ENCODE measurements at regions not wholly inside any gene's neighbourhood (a gene's known extent, or its start where the extent isn't known, plus 50 kb on each side); places are given as distances from the start of the nearest gene placed in this dataset.

DNA sequence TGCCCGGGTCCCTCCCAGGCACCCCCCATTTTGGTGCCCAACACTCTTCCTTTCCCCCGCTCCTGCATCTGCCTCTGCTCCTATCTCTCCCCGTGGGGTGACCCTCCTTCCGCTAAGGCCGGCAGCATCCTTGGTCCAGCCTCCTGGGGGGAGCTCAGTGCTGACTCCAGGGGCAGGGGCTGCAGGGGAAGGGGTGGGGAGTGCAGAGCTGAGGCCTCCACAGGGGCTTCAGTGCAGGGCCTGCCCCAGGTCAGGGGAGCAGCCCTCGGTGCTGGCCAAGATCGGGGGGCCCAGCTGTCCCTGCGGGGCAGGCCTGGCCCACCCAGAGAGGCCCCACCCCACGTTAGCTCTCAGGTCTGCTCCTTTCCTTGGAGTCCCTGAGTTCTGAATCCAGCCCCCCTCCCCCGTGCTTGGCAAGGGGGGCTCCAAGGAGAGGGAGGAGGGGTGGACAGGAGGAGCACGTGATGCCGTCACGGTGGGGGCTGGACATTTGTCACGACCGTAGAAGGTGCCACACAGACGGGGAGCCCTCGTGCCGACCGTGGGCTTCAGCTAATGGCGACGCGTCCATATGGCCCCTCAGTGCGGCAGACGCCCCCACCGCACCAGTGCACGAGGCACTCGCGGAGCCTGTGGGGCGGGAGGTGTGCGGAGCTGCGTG lies 63.5 kb upstream of the ADRA2C start:
- DNase-seq (peak in 1 of 3 donors; percentile 45), ATAC-seq (no peak)
- H3K4me3 ChIP-seq = no peak overlapping the region
- no peak for TF ChIP-seq POLR2A (IDR thresholded peaks at IDR 0.05)
- TF ChIP-seq, protein P1, sequence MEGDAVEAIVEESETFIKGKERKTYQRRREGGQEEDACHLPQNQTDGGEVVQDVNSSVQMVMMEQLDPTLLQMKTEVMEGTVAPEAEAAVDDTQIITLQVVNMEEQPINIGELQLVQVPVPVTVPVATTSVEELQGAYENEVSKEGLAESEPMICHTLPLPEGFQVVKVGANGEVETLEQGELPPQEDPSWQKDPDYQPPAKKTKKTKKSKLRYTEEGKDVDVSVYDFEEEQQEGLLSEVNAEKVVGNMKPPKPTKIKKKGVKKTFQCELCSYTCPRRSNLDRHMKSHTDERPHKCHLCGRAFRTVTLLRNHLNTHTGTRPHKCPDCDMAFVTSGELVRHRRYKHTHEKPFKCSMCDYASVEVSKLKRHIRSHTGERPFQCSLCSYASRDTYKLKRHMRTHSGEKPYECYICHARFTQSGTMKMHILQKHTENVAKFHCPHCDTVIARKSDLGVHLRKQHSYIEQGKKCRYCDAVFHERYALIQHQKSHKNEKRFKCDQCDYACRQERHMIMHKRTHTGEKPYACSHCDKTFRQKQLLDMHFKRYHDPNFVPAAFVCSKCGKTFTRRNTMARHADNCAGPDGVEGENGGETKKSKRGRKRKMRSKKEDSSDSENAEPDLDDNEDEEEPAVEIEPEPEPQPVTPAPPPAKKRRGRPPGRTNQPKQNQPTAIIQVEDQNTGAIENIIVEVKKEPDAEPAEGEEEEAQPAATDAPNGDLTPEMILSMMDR (IDR thresholded peaks at IDR 0.05) = no peak
- H3K27ac ChIP-seq = no peak overlapping the region
- no peaks in the 10 kb centered on the region for H3K36me3 ChIP-seq
- intact Hi-C loops (cut with DNase I) = no loop called here
- no peaks in the 10 kb centered on the region for H3K27me3 ChIP-seq
- no peaks in the 10 kb centered on the region for H3K4me1 ChIP-seq
- H3K9me3 ChIP-seq = no peaks in the 10 kb centered on the region
- 38% methylated on average over 3 of the region's 31 CpGs for WGBS (ENCODE audit: insufficient coverage, low coverage, low lambda C conversion rate, missing lambda C conversion rate)

DNA sequence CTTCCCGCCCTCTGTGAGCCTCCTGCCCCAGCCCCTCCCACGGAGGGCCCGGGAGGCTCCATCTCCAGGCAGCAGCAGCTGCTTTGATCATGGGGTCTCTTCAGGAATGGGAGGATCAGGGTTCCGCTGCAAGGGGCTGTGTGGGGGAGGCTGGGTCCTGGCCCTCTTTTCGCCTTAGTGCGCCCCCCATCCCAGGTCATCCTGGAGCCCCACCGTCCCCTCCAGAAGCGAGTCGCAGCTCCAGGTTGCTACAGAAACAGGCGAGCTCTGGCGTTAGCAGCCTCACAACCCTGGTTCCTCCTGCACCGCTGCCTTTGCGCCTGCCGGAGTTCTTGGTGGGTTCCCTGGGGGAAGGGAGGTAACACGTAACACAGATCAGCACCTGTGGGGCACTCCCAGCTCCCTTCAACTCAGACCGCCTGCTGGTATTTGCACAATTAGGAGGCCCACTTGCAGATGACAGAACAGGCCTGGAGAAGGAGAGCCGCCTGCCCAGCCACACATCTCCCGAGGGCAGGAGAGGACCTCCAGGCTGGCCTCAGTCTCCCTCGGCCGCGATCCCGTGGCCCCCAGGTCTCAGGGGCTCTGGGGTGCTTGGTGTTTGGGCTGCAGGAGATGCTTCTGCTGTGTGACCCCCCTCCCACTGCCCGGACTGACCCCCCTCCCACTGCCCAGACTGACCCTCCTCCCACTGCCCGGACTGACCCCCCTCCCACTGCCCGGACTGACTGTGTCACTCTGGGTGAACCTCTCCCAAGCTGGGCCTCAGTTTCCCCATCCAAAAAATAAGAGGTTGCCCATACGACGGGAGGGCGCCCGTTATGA lies 64.2 kb upstream of the ADRA2C start:
- TF ChIP-seq, protein P1 (IDR thresholded peaks at IDR 0.05) = no peak
- TF ChIP-seq POLR2A (IDR thresholded peaks at IDR 0.05) = no peak
- Histone ChIP-seq H3K4me1 (no peaks in the 10 kb centered on the region), H3K36me3 (no peaks in the 10 kb centered on the region), H3K9me3 (no peaks in the 10 kb centered on the region), H3K27ac (no peak overlapping the region), H3K4me3 (no peak overlapping the region), H3K27me3 (no peaks in the 10 kb centered on the region)
- DNase-seq (peak in 1 of 3 donors; percentile 35), ATAC-seq (no peak)
- whole genome bisulfite sequencing (ENCODE audit: insufficient coverage, low coverage, low lambda C conversion rate, missing lambda C conversion rate) = 44% methylated on average over 15 of the region's 29 CpGs
- intact Hi-C loops (cut with DNase I) = no loop called here

DNA sequence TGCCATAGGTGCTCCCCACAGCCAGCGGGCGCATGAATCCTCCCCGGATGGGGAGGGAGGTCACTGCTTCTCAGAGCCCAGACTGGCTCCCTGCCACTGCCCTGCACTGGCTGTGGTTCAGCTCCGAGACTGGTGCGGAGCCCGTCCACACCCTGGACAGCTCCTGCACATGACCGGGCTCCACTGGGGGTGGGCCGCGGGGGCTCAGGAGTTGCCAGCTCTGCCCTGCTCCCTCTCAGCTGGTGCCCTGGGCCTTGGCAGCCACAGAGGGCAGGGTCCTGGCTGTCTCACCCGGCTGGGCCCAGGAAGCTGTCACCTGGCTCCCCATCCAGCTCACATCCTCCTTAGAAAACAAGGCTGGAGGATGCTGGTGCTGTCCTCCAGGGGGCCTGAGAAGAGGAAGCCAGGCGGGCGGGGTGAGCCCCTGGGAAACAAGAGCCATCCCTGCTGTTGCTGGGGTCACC lies 64.9 kb upstream of the ADRA2C start:
- Histone ChIP-seq H3K4me3 (no peak overlapping the region), H3K9me3 (no peaks in the 10 kb centered on the region), H3K36me3 (no peaks in the 10 kb centered on the region), H3K4me1 (no peaks in the 10 kb centered on the region), H3K27me3 (no peaks in the 10 kb centered on the region), H3K27ac (no peak overlapping the region)
- DNase-seq (peak in 1 of 3 donors; percentile 27), ATAC-seq (no peak)
- WGBS (ENCODE audit: insufficient coverage, low coverage, low lambda C conversion rate, missing lambda C conversion rate) = 31% methylated on average over 6 of the region's 12 CpGs
- intact Hi-C loops (cut with DNase I) = no loop called here
- TF ChIP-seq, protein P1 (IDR thresholded peaks at IDR 0.05) = no peak
- no peak for TF ChIP-seq POLR2A (IDR thresholded peaks at IDR 0.05)

DNA sequence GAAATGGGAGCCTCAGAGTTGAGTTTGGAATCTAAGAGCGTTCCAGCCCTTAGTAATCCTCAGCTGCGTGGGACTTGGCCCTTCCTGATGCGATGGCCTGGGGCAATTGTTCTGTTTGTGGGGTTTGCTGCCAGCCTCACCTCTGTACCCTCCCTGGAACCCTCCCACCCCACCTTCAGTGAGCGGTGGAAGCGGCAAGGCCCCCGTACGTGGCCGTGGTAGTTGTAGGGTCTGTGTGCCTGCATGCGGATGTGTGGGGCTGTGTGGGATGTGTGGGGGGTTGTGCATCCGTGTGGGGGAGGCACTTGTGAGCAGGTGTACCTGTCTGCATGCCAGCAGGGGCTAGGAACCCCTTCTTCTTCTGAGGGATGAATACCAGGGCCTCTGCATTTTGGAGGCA lies 65.4 kb upstream of the ADRA2C start:
- intact Hi-C loops (cut with DNase I) = no loop called here
- H3K4me1 ChIP-seq = no peaks in the 10 kb centered on the region
- peak in 1 of 3 donors; percentile 30 for DNase-seq
- no peak overlapping the region for H3K27ac ChIP-seq
- no peak for ATAC-seq
- WGBS (ENCODE audit: insufficient coverage, low coverage, low lambda C conversion rate, missing lambda C conversion rate) = no CpG with 5 or more reads among the region's 10 CpGs
- H3K4me3 ChIP-seq = no peak overlapping the region
- H3K9me3 ChIP-seq = no peaks in the 10 kb centered on the region
- H3K36me3 ChIP-seq = no peaks in the 10 kb centered on the region
- TF ChIP-seq, protein P1 (IDR thresholded peaks at IDR 0.05) = no peak
- TF ChIP-seq POLR2A (IDR thresholded peaks at IDR 0.05) = no peak
- H3K27me3 ChIP-seq = peaks cover 0 to 4% of the 10 kb centered on the region in 2 donors
